ENCODE measurements at regions not wholly inside any gene's neighbourhood (a gene's known extent, or its start where the extent isn't known, plus 50 kb on each side); places are given as distances from the start of the nearest gene placed in this dataset.
A peak's percentile ranks its signal among the peaks of the same experiment; 100 is the strongest.

DNA sequence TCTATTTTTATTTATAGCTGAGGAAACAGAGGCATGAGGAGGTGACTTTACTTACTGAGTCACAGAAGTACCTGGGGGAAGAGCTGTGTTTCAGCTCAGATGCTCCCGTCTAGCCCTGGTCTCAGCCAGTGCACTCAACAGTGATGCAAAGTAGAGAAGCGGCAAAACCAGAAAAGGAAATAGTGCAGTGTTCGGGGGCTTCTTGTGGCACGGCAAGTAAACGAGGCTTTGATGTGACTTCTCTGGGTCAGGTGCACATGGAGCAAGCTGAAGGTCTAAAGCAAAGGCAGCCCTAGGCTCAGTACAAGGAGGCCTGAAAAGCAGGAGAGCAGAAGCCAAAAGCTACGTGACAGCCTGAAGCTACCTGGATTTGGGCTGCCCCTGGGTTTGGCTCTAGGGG lies 526.7 kb upstream of the ADAMTS16 start:
- DNase-seq = no peak

DNA sequence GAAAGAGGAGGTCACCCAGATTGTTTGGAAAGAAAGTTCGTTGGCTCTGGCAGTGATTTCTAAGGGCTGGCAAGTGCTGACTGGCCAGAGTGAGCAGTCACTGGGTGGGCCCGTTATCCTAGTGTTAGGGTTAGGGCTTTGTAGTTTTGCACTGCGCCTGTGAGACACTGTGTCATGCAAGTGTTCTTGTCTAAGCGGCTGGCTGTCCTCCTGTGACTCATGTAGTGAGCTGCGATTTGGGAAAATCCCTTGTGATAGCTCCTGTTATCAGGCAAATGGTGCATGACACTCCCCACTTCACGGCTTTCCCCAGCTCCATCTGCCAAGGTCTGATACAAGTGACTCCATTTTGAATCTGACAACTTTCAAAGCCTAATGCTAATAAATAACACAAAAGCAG lies 526.0 kb upstream of the ADAMTS16 start:
- DNase-seq = peak; percentile 78

DNA sequence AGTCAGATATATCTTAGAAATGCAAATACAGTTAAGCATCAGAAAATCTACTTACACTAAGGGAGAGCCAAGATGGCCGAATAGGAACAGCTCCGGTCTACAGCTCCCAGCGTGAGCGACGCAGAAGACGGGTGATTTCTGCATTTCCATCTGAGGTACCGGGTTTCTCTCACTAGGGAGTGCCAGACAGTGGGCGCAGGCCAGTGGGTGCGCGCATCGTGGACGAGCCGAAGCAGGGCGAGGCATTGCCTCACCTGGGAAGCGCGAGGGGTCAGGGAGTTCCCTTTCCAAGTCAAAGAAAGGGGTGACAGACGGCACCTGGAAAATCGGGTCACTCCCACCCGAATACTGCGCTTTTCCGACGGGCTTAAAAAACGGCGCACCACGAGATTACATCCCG lies 524.8 kb upstream of the ADAMTS16 start:
- DNase-seq = peak; percentile 34

DNA sequence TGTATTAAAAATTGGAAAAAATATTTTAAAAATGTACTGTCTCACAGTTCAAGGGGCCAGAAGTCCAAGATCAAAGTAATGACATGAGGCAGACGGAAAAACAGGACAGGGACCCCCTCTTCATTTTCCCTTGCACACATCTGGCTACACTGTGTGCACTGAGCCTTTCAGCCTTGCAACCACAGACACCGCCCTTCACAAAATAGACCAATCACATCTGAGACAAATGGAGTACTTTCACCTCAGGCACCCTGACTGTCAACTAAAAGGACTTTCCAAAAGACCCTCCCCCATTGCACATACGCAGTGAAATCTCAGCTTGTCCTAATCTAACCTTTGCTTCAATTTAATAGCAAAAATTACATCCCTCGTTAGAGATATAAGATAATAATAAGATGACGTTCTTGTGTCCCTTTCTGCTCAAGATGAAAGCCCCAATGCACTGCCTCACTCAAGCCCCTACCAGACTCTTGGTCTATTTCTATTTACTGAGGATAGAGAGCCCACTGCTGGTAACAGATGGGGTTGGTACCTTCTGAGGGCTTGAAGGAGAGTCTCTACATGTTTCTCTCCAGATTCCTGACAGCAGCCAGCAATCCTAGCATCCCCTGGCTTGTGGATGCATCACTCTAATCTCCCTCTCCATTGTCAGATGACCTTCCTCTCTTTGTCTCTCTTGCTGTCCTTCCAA lies 514.8 kb upstream of the ADAMTS16 start:
- DNase-seq = no peak

DNA sequence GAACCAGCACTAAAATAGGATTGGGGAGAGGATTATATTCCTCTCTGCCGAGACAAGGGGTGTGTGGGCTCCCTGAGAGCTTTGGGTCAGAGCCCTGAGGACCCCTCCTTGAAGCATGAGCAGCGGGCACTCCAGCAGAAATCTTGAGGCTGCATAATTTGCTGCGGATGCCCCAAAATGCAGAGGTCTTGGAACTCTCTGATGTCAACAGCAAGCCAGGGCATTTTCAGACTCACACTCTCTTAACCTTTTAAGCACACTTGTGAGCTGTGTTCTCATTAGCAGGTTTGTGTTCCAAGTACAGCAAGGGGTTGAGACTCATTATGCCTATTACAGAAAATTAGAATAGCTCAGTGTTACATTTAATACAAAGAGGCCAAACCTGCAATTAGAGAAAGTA lies 513.0 kb upstream of the ADAMTS16 start:
- DNase-seq = no peak

DNA sequence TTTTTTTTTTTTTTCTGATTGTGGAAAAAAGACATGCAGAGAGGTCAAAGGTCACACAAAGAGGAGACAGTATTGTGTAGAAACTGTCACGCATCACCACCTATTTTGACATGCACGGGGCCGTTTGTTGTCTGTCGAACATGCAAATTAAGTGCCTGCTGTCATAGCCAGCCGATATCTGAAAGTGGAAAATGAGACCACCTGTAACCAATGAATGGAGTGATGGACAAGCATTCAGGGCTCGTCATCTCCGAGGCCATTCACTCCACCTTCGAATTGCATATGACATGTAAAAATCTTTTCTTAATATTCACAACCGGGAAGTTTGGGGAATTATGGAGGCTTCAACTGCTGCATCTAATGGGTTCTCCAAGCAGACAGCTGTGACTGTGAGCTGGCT lies 512.2 kb upstream of the ADAMTS16 start:
- peak; percentile 26 for DNase-seq

DNA sequence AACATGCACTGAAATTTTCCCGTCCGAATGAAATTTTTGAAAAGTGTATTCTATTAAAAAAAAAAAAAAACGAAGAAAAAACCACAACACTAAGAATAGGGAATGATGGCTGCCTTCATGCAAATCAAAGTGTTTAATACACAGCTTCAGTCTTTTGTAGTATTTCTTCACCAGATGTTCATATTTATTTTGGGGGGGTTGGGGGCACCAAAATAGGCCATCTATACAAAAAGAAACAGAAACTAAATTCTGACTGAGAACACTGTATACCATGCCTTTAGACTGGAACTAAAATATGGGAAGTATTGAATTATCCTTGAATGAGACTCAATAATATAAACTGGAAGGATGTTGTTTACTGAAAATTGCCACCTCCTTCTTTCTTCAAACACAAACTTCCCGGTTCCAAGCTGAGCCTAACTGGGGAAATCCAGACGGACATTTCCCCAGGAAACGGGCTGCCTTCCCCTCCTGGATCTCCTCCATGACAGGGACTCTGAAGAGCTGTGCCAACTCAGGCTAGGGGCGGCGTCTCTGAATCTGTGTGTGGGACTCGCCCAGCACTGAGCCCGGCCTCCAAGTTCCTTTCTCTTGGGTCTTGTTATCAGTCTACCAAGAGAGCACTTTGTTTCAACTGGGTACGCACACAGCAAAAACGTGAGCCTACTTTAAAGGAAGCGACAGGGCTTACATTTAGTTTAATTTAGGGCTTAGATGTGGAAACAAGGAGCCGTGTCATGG lies 511.3 kb upstream of the ADAMTS16 start:
- DNase-seq = peak; percentile 28

DNA sequence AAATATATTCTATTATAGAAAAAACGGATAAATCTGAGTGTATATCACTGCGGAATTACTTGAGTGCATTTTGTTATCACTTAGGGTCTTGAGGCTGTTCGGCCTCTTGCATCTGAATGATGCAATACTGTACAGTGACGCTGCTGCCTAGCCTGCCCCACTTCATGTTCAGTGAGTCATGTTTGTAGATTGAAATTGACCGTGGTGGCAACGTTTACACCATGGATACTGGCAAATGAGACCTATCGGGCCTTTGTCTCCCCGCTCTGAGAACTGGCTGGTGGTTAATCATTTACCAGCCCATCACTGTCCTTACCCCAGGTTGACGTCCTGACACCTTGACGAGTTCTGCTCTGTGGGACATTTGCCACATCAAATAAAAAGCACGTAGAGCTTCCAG lies 510.1 kb upstream of the ADAMTS16 start:
- DNase-seq = peak; percentile 97

DNA sequence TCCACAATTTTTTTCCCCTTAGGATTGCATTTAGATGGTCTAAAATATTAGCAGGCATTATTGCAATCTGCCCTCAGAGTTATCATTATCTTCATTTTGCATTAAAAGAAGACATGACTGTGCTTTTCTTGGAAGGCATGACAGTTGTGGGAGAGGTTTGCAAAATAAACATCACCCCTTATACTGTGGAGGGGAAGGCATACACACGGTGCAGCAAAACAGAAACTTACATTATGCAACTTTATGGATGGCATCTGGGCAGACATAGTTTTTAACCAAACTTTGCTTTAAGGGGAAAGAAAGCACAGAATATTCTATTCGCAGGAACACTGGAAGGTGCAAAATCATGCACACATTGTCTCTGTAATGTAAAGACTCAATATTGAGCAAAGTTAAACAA lies 505.8 kb upstream of the ADAMTS16 start:
- DNase-seq = no peak

DNA sequence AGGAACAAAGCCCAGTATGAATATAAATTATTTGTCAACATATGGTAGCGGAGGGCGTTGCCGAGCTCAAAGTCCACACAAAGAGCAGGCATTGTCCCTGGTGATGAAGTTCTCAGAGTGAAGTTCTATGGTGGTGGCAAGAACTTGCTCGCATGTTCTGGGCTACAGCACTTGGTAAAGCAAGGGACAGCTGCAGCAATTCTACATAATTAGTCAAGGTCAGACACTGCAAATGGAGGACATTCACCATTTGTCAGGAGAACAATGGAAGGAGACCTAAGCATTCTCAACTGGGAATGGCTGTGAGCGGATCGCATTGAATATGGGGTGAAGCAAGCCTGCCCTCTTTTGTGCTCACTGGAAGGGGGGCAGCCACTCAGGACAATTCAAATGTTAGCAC lies 503.8 kb upstream of the ADAMTS16 start:
- DNase-seq = no peak

DNA sequence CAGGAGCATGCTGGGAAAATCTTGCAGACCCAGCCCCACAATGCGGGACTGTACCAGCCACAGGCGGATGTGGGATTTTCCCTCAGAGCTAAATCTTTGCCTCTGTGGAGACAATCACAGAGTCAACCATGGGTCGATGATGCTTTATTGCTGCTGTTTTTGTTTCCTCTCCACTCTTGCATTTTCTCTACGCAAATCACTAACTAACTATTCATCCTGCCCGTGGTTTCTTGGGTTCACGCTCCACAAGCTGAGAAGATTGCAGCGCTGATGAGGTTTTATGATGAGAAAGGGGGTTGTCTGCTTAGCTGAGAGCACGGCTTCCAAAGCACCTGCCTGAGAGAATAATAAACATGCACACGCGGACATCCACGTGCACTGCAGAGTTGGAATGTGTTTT lies 500.2 kb upstream of the ADAMTS16 start:
- no peak for DNase-seq

DNA sequence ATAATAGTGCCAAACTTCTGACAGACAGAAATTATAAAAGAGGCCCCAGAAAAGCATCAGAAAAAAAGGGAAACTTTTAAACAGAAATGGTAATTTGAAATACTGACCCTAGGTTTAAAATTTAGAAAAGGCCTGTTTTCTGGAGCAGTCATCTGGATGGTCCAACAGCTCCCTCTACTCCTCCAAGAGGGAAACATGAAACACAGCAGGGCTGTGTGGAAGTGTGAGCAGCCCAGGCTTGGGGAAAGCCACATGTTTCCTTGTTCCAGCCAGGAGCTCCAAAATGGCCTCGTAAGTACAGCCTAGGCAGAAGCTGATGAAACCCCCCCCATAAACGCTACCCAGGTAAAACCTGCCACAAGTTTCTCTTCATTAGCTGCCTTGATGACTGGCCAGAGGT lies 499.3 kb upstream of the ADAMTS16 start:
- peak; percentile 35 for DNase-seq

DNA sequence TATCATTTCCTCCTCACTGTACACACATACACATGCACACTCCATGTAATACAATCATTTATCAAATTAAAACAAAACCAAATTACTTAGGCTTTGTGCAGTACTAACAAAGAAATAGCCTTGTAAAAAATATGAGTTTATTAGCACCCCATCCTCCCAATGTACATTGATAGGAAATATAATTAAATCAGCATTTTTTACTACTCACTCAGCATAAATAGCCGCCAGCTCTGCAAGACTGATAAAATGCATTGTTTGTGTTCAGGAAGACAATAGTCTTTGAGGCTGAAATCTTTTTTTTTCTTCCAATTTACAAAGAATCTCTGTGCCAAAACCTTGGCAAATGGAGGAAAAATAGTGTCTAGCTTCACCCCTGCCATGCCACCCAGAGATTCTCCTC lies 497.6 kb upstream of the ADAMTS16 start:
- DNase-seq = no peak

DNA sequence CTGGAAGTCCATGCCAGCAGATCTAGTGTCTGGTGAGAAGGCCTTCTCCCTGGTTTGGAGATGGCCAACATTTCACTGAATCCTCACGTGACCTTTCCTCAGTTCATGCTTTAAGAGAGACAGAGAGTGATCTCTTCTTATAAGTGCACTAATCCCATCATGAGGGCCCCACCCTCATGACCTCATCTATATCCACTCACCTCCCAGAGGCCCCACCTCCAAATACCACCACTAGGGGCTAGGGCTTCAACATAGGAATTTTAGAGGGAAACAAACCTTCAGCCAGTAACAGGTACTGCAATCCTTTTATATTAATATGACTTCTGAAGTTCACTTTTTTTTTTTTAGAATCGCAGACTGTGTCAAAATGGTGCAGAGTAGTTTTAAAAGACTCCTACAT lies 496.9 kb upstream of the ADAMTS16 start:
- no peak for DNase-seq

DNA sequence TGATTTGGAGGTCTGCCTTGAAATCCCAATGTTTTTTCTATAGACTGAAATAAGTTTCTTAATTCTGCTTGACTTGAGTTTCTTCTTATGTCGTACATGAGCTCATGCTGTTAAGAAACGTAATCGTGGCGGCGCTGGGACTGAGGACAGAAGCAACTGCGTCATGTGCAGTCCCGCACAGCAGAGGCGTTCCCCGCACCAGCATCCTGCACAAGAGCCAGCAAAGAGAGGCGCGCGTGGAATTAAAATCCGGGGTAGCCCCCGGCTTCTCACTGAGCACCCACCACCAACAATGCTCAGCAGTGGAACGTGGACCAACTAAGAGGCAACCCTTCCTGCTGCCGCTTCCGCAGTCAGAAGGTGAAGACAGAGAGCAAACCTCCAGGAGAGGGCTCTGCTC lies 496.2 kb upstream of the ADAMTS16 start:
- no peak for DNase-seq

DNA sequence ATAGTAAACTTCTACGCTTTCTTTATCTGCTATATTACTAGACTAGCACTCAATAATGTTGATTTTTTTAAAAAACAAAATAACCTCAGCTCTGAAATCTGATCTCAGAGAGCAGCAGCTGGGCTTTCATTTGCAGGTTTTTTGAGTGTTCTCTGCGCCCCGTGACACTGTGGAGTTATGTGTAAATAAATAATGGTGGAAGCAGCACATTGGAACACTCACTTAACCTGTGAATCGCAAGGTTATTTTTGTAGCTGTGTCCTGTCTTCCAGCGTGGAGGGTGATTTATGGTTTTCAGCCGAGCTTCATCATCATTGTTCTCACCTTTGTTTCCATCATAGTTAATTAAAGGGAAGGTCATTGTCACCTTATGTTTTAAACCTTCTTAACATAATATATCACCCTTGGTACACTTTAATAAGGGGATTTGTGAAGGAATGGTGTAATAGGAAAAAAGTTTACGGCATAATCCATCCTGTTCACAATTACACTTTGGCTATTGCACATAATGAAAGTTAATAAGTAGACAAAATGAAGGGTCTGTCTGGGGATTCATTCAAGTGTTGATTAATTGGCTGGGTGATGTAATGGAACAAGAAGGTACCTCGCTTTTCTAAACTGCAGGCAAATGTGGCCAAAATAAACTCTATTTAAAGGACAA lies 493.3 kb upstream of the ADAMTS16 start:
- peak; percentile 41 for DNase-seq

DNA sequence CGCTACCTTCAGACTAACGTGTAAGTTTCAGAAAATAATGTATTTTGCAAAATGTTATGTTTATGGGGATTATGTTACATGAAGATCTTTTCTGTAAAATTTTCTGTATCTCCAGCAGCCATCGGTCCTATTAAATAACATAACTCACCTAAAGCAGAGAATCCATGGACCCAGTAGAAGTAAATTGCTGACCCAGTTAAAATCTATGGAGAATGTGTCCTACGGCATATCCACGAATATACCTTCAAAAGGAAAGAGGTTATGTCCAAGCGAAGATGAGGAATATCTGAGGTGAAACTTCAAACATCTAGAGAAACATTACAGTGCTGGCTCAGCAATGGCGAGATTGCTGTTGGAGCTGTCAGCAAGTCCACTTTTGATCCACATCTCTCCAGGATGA lies 492.2 kb upstream of the ADAMTS16 start:
- no peak for DNase-seq

DNA sequence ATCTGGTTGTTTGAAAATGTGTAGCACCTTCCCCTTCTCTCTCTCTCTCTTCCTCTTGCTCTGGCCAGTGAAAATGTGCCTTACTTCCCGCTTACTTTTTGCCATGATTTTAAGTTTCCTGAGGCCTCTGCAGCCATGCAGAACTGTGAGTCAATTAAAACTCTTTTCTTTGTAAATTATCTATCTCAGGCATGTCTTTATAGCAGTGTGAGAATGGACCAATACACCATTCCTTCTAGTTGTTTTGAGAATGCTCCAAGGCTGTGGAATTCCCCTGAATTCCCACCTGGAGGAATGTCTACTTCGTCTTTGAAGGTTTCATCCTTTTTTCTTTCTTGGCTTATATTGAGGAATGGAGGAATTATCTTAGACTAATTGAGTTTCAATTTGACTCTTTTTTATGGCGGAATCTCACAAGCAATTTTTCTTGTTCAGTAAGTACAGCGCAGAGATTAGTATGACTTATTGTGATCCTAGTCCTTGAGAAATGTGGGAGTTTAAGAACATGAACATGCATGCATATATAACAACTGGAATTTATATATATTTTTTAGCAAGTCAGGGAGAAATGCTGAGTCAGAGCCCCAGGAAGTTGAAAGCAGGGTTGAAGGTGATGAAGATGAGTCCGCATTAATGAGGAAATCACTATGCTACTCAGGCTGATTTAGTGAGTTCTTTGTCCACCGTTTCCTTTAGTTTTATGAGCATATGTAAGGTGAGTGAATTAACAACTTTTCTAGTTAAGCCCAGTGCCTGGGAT lies 488.1 kb upstream of the ADAMTS16 start:
- DNase-seq = no peak

DNA sequence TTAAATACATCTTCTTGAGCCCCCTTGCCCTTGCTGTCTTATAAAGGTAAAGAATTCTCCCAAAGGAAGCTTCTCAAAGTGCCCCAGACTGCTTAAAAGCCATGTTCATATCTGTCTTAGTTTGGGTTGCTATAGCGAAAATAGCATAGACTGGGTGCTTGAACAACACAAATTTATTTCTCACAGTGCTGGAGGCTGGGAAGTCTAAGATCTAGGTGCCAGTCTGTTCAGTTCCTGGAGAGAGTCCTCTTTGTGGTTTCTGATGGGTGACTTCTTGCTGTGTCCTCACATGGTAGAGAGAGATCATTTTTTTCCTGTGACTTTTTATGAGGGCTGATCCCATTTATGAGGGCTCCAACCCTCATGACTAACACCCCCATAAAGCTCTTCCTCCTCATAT lies 486.7 kb upstream of the ADAMTS16 start:
- DNase-seq = no peak

DNA sequence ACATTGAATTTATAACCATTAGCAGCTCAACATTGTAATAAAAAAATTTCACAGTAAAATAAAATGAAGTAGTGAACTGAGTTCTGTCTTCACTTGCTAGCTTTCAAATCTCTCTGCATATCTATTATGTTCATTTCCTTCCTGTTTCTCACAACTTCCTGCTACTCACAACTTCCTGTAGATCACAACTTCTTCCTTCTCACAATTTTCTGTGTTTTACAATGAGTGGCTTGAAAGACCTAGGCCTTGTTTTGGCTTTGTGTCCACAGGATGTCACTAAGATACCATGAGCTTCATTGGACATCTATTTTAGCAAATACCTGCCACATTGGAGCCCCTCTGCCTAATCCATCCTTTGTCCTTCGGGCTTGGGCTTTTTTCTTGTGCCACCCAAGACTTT lies 480.3 kb upstream of the ADAMTS16 start:
- no peak for DNase-seq

DNA sequence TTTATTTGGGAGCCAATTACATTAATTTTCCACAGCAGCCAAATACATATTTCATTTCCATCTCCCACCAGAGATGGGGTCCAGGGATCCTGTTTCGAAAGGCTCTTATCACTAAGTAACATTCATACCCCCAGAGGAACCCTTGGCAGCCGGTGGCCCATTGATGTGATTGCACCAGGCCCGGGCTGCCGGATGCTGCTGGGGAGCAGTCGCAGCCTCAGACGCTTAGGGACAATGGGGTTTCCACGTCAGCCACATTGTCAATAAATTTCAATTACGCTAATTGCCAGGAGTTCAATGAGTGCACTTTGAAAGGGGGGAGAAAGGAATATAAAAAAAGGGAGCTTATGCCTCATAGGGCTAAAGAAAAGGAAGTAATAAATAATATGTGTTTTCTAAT lies 478.8 kb upstream of the ADAMTS16 start:
- no peak for DNase-seq

DNA sequence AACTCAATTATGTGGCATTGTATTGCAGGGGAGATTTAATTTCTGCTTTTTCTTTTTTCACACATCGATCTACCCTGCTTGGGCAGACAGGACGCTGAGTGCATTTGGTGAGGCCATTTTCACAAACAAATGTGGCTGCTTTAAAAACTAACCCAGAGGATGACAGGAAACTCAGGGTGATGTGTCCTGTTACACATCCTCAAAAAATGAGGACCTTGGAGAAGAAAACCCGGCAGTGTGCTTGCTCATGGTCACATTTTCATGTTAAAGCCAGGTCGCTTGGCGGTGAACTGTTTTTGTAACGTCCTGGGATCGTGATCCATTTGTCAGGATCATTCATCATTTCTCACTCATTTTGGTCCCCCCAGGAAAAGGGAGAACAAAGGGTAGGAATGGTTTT lies 478.3 kb upstream of the ADAMTS16 start:
- no peak for DNase-seq

DNA sequence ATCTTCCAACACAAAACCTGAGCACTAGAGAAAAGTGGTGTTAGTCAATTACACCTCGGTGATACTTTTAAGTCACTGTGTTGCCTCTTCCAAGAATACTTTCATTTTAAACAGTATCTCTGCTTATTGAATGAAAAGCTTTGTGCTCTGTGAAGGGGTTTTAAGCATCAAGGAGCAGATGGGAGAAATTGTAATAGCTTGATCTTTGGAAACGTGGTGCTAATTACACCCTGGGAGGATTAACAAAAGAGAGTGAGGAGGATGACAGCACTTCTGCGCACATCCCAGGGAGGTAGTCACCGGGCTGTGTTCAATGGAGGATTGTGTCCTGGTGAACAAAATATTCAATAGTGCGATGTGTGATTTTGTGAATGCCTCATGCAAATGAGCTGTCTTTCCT lies 477.4 kb upstream of the ADAMTS16 start:
- DNase-seq = no peak

DNA sequence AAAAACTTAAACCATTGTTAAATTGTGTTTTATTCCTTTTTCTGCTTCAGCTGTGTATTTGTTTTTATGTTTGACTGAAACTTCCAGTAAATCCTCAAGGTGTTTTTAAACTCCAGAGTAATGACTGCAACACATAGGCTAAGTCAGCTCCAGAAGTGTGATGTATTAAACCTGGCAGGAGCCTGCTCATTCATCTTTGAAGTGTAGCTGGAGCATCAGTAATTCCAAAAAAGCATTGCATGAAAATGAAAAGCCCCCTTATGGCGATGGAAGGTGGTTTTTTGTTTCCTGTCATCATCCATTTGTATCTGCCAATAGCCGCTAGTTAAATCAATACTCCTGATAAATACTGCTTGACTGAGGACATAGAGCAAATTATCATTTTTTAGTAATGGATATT lies 474.2 kb upstream of the ADAMTS16 start:
- DNase-seq = no peak

All from NCI-H345 (cell line).